T-helper 2 cell (primary cell): ENCODE measurements at regions not wholly inside any gene's neighbourhood (a gene's known extent, or its start where the extent isn't known, plus 50 kb on each side); places are given as distances from the start of the nearest gene placed in this dataset.

Experiments
- DNase-seq, 5 experiments: peaks; one replicate each; pipeline versions ENCODE4 v3.0.0 to v3.0.0-alpha.2; 2012 to 2022

- DNase-seq, result no peak
Observed at GRCh38 chr18:39935598-39935997, 2019.4 kb upstream of the PIK3C3 start.

- DNase-seq, result no peak
Observed at GRCh38 chr18:39918847-39919246, 2036.2 kb upstream of the PIK3C3 start.

- no peak for DNase-seq
Observed at GRCh38 chr18:39913672-39914366, 2041.2 kb upstream of the PIK3C3 start.

GRCh38 chr18:39911716-39912115 lies 2043.3 kb upstream of the PIK3C3 start:
- DNase-seq, result no peak

- no peak for DNase-seq
Observed at GRCh38 chr18:39909706-39910105, 2045.3 kb upstream of the PIK3C3 start.

- no peak for DNase-seq
Observed at GRCh38 chr18:39886136-39886535, 2068.9 kb upstream of the PIK3C3 start.

GRCh38 chr18:39872651-39873050 lies 2082.4 kb upstream of the PIK3C3 start:
- DNase-seq, result no peak

GRCh38 chr18:39871961-39872360 lies 2083.1 kb upstream of the PIK3C3 start:
- DNase-seq, result peak in 1 of 5 experiments; percentile 27

- DNase-seq, result no peak
Observed at GRCh38 chr18:39870591-39870990, 2084.4 kb upstream of the PIK3C3 start.

- DNase-seq, result no peak
Observed at GRCh38 chr18:39863916-39864315, 2091.1 kb upstream of the PIK3C3 start.

GRCh38 chr18:39862341-39862740 lies 2092.7 kb upstream of the PIK3C3 start:
- no peak for DNase-seq

- DNase-seq, result no peak
Observed at GRCh38 chr18:39854291-39854690, 2100.7 kb upstream of the PIK3C3 start.

- DNase-seq, result no peak
Observed at GRCh38 chr18:39846265-39846664, 2108.8 kb upstream of the PIK3C3 start.

- no peak for DNase-seq
Observed at GRCh38 chr18:39845631-39846030, 2109.4 kb upstream of the PIK3C3 start.

GRCh38 chr18:39845106-39845505 lies 2109.9 kb upstream of the PIK3C3 start:
- no peak for DNase-seq

- DNase-seq, result no peak
Observed at GRCh38 chr18:39843546-39843945, 2111.5 kb upstream of the PIK3C3 start.

GRCh38 chr18:39842366-39842914 lies 2112.6 kb upstream of the PIK3C3 start:
- DNase-seq, result no peak

GRCh38 chr18:39841482-39842365 lies 2113.3 kb upstream of the PIK3C3 start:
- no peak for DNase-seq

GRCh38 chr18:39840856-39841481 lies 2114.1 kb upstream of the PIK3C3 start:
- DNase-seq, result no peak

GRCh38 chr18:39840406-39840805 lies 2114.6 kb upstream of the PIK3C3 start:
- no peak for DNase-seq

- DNase-seq, result no peak
Observed at GRCh38 chr18:39839782-39840181, 2115.3 kb upstream of the PIK3C3 start.

- DNase-seq, result no peak
Observed at GRCh38 chr18:39838831-39839230, 2116.2 kb upstream of the PIK3C3 start.

GRCh38 chr18:39835303-39836030 lies 2119.6 kb upstream of the PIK3C3 start:
- DNase-seq, result no peak
